ENCODE measurements at regions not wholly inside any gene's neighbourhood (a gene's known extent, or its start where the extent isn't known, plus 50 kb on each side); places are given as distances from the start of the nearest gene placed in this dataset.

- no peak overlapping the region for H3K27ac Mint-ChIP-seq
- H3K36me3 Mint-ChIP-seq (ENCODE audit: low read depth) = no peaks in the 10 kb centered on the region
- H3K27me3 Mint-ChIP-seq (ENCODE audit: low read depth) = no peaks in the 10 kb centered on the region
- H3K4me1 Mint-ChIP-seq = peaks cover 10% of the 10 kb centered on the region
- H3K9me3 Mint-ChIP-seq = no peaks in the 10 kb centered on the region
- no peak for TF ChIP-seq CTCF (IDR thresholded peaks at IDR 0.05; ENCODE audit: unreplicated experiment in 3 of 3)
- no peak overlapping the region for H3K4me3 Mint-ChIP-seq
Measured at GRCh38 chr1:221157026-221157761, 278.0 kb downstream of the HLX start.

- Mint-ChIP-seq H3K9me3 (no peaks in the 10 kb centered on the region), H3K4me1 (peaks cover 10% of the 10 kb centered on the region), H3K4me3 (no peak overlapping the region), H3K27ac (no peak overlapping the region), H3K27me3 (ENCODE audit: low read depth) (no peaks in the 10 kb centered on the region), H3K36me3 (ENCODE audit: low read depth) (no peaks in the 10 kb centered on the region)
- TF ChIP-seq CTCF (IDR thresholded peaks at IDR 0.05; ENCODE audit: unreplicated experiment in 3 of 3) = no peak
Measured at GRCh38 chr1:221159608-221160007, 280.4 kb downstream of the HLX start.

- no peak overlapping the region for H3K4me3 Mint-ChIP-seq
- no peaks in the 10 kb centered on the region for H3K27me3 Mint-ChIP-seq (ENCODE audit: low read depth)
- no peaks in the 10 kb centered on the region for H3K36me3 Mint-ChIP-seq (ENCODE audit: low read depth)
- peaks cover 3% of the 10 kb centered on the region for H3K9me3 Mint-ChIP-seq
- H3K27ac Mint-ChIP-seq = peak overlapping the region in 1 of 3 experiments; percentile 24
- peaks cover 10% of the 10 kb centered on the region for H3K4me1 Mint-ChIP-seq
- TF ChIP-seq CTCF (IDR thresholded peaks at IDR 0.05; ENCODE audit: unreplicated experiment in 3 of 3) = no peak
Measured at GRCh38 chr1:221161571-221162041, 282.4 kb downstream of the HLX start.

- no peak for TF ChIP-seq CTCF (IDR thresholded peaks at IDR 0.05; ENCODE audit: unreplicated experiment in 3 of 3)
- no peak overlapping the region for H3K27ac Mint-ChIP-seq
- peaks cover 3% of the 10 kb centered on the region for H3K9me3 Mint-ChIP-seq
- H3K36me3 Mint-ChIP-seq (ENCODE audit: low read depth) = no peaks in the 10 kb centered on the region
- H3K4me3 Mint-ChIP-seq = no peak overlapping the region
- peaks cover 10% of the 10 kb centered on the region for H3K4me1 Mint-ChIP-seq
- no peaks in the 10 kb centered on the region for H3K27me3 Mint-ChIP-seq (ENCODE audit: low read depth)
Measured at GRCh38 chr1:221162352-221162751, 283.1 kb downstream of the HLX start.

- Mint-ChIP-seq H3K36me3 (ENCODE audit: low read depth) (no peaks in the 10 kb centered on the region), H3K27ac (no peak overlapping the region)
- TF ChIP-seq CTCF (IDR thresholded peaks at IDR 0.05; ENCODE audit: unreplicated experiment in 3 of 3) = no peak
Measured at GRCh38 chr1:221162939-221163338, 283.7 kb downstream of the HLX start.

GRCh38 chr1:221164029-221164428, 284.8 kb downstream of the HLX start:
- Mint-ChIP-seq H3K27me3 (ENCODE audit: low read depth) (peaks cover under 1% of the 10 kb centered on the region), H3K9me3 (peaks cover 3% of the 10 kb centered on the region), H3K4me1 (peaks cover 10% of the 10 kb centered on the region), H3K27ac (no peak overlapping the region), H3K4me3 (no peak overlapping the region), H3K36me3 (ENCODE audit: low read depth) (no peaks in the 10 kb centered on the region)
- TF ChIP-seq CTCF (IDR thresholded peaks at IDR 0.05; ENCODE audit: unreplicated experiment in 3 of 3) = no peak

More at GRCh38 chr1:221162939-221163338, 283.7 kb downstream of the HLX start:
- no peak overlapping the region for H3K4me3 Mint-ChIP-seq
- no peaks in the 10 kb centered on the region for H3K27me3 Mint-ChIP-seq (ENCODE audit: low read depth)
- peaks cover 3% of the 10 kb centered on the region for H3K9me3 Mint-ChIP-seq
- H3K4me1 Mint-ChIP-seq = peaks cover 10% of the 10 kb centered on the region

Data from nephron (organoid).